K562 (cell line): ENCODE measurements at regions not wholly inside any gene's neighbourhood (a gene's known extent, or its start where the extent isn't known, plus 50 kb on each side); places are given as distances from the start of the nearest gene placed in this dataset.

Experiments used
- ATAC-seq: fragments of 200-7000 bp; cut with Tn5 transposase; 3 replicates; pipeline ENCODE4 v1.9.1; 2020; ENCODE audit warnings: moderate library complexity
- BruUV-seq: library from RNA; stranded (reverse); fragments of 400-500 nt; replicated peaks from 2 replicates; lab custom pipeline; 2021; lab: Mats Ljungman, UMichigan
- CTCF ChIA-PET: fragments of 300-600 bp; formaldehyde crosslinking; extraction: SDS; loops from one replicate; lab custom pipeline; 2021; ENCODE audit warnings: low intra/inter-chr PET ratio; lab: Yijun Ruan, JAX
- POLR2A ChIA-PET: fragments of 300-600, 350-650 bp; sonication (Branson Sonifier 250); formaldehyde crosslinking; extraction: SDS; loops from one replicate; lab custom pipeline; 2021; ENCODE audit warnings: antibody characterized with exemption, inconsistent platforms; lab: Yijun Ruan, JAX
- DNase-seq, 4 experiments: peaks; one replicate each; pipeline versions ENCODE4 v3.0.0 to v3.0.0-alpha.2; 2011 to 2018; ENCODE audit warnings: low spot score in 3 of 4, mixed read lengths in 3 of 4; ENCODE audit errors: extremely low read depth in 1 of 4
- FAIRE-seq: peaks from 2 replicates; lab custom pipeline; 2011; peaks lifted over from hg19 to GRCh38; lab: Jason Lieb, UNC
- H2AFZ ChIP-seq: 2 replicates; pipeline ENCODE4 v1.6.0; 2011; ENCODE audit warnings: low read depth, low read length, control low read depth, inconsistent platforms
- H3K27ac ChIP-seq: fragments of 200-600 bp; 3 replicates; pipeline ENCODE4 v1.8.0; 2011; ENCODE audit warnings: low read depth, mild to moderate bottlenecking, control low read depth, inconsistent platforms, low read length, moderate library complexity, mixed read lengths; ENCODE audit errors: extremely low read depth
- H3K27me3 ChIP-seq, 2 experiments: fragments of 300-600 bp in 1 of 2; 2 replicates in 1 of 2; 3 replicates in 1 of 2; pipeline versions ENCODE4 v1.6.0 to v1.8.0; 2011; ENCODE audit warnings: inconsistent platforms in 2 of 2, low read length in 2 of 2, mild to moderate bottlenecking in 1 of 2, mixed read lengths in 1 of 2, moderate library complexity in 1 of 2; ENCODE audit not compliant: control insufficient read depth in 2 of 2, insufficient read depth in 2 of 2
- H3K36me3 ChIP-seq: fragments of 300-600 bp; 3 replicates; pipeline ENCODE4 v1.8.0; 2011; ENCODE audit warnings: mild to moderate bottlenecking, low read length, inconsistent platforms; ENCODE audit not compliant: control insufficient read depth, insufficient read depth
- H3K4me1 ChIP-seq, 2 experiments: fragments of 200-600 bp in 1 of 2; replicated peaks in 1 of 2; 2 replicates in 1 of 2; 3 replicates in 1 of 2; pipeline versions ENCODE4 v1.5.1 to v1.8.0; 2011; ENCODE audit warnings: inconsistent platforms in 2 of 2, low read length in 2 of 2, mild to moderate bottlenecking in 1 of 2, mixed read lengths in 1 of 2, moderate library complexity in 1 of 2; ENCODE audit not compliant: control insufficient read depth in 2 of 2, insufficient read depth in 2 of 2
- H3K4me2 ChIP-seq: 2 replicates; pipeline ENCODE4 v1.6.1; 2011; ENCODE audit warnings: low read length, control low read depth, inconsistent platforms, mixed read lengths; ENCODE audit not compliant: insufficient read depth
- H3K4me3 ChIP-seq: fragments of 200-600 bp; sonication (generic), shearing (Covaris generic); 2 replicates; pipeline ENCODE4 v1.5.1; 2016; ENCODE audit warnings: control low read depth, inconsistent platforms
- H3K79me2 ChIP-seq: fragments of 200-600 bp; 3 replicates; pipeline ENCODE4 v1.8.0; 2011; ENCODE audit warnings: low read length, inconsistent platforms; ENCODE audit not compliant: control insufficient read depth, insufficient read depth
- H3K9ac ChIP-seq, 2 experiments: 2 replicates each; pipeline versions ENCODE4 v1.6.0 to v1.6.1; 2011; ENCODE audit warnings: low read depth in 2 of 2, low read length in 2 of 2, control low read depth in 1 of 2, inconsistent platforms in 1 of 2, mild to moderate bottlenecking in 1 of 2, mixed read lengths in 1 of 2; ENCODE audit not compliant: insufficient read depth in 1 of 2
- H3K9me1 ChIP-seq: one replicate; pipeline ENCODE4 v1.6.0; 2011; ENCODE audit warnings: inconsistent platforms, mild to moderate bottlenecking, low read length, moderate library complexity; ENCODE audit not compliant: control insufficient read depth, insufficient read depth
- H3K9me3 ChIP-seq: replicated peaks from 2 replicates; pipeline ENCODE4 v1.5.1; 2011; ENCODE audit warnings: low read depth, low read length, inconsistent platforms; ENCODE audit not compliant: control insufficient read depth, insufficient read depth
- H4K20me1 ChIP-seq: replicated peaks from 2 replicates; pipeline ENCODE4 v1.6.1; 2011; ENCODE audit warnings: low read length, inconsistent platforms, mixed read lengths; ENCODE audit not compliant: control insufficient read depth, insufficient read depth
- CBFA2T3 ChIP-seq: fragments of 450-650 bp; IDR thresholded peaks from 2 replicates; pipeline ENCODE4 v1.6.1; 2017
- NR0B1 ChIP-seq: fragments of 450-650 bp; IDR thresholded peaks from one replicate; pipeline ENCODE4 v1.6.1; 2018; ENCODE audit warnings: mild to moderate bottlenecking, moderate library complexity; ENCODE audit not compliant: partially characterized antibody
- TCF3 ChIP-seq: sonication (generic); formaldehyde crosslinking; IDR thresholded peaks from 2 replicates; pipeline ENCODE4 v1.4.0; 2020; ENCODE audit warnings: mild to moderate bottlenecking, missing genetic modification reagents
- ZNF324 ChIP-seq: fragments of 250-450 bp; sonication (Bioruptor Pico); IDR thresholded peaks from 2 replicates; pipeline ENCODE4 v1.4.0; 2020; ENCODE audit warnings: mild to moderate bottlenecking
- ZNF431 ChIP-seq: sonication (generic); formaldehyde crosslinking; IDR thresholded peaks from 2 replicates; pipeline ENCODE4 v1.8.0; 2022; ENCODE audit warnings: mild to moderate bottlenecking, missing genetic modification reagents
- ZNF551 ChIP-seq: fragments of 250-450 bp; sonication (Bioruptor Pico); IDR thresholded peaks from 2 replicates; pipeline ENCODE4 v1.5.0; 2021; ENCODE audit warnings: mild to moderate bottlenecking, moderate library complexity
- ZNF717 ChIP-seq: fragments of 250-450 bp; sonication (Bioruptor Pico); IDR thresholded peaks from 2 replicates; pipeline ENCODE4 v1.5.0; 2021
- WGBS: fragments of 100-300 bp; shearing (Covaris generic); methylation state at CpG from one replicate; pipeline ENCODE4 v1.1.6; 2016; ENCODE audit warnings: low coverage, mixed read lengths; ENCODE audit not compliant: insufficient coverage; ENCODE audit errors: missing lambda C conversion rate; 5-methylcytosine and 5-hydroxymethylcytosine counted together
- in situ Hi-C: fragments of 300-500 bp; cut with MboI; formaldehyde crosslinking; loops from 4 replicates; pipeline ENCODE4 v1.15.0; 2018; ENCODE audit warnings: inconsistent platforms, mixed read lengths
- intact Hi-C: fragments of 100-400 bp; cut with micrococcal nuclease; formaldehyde crosslinking; loops from 2 replicates; pipeline ENCODE4 v1.14.2; 2022

DNA sequence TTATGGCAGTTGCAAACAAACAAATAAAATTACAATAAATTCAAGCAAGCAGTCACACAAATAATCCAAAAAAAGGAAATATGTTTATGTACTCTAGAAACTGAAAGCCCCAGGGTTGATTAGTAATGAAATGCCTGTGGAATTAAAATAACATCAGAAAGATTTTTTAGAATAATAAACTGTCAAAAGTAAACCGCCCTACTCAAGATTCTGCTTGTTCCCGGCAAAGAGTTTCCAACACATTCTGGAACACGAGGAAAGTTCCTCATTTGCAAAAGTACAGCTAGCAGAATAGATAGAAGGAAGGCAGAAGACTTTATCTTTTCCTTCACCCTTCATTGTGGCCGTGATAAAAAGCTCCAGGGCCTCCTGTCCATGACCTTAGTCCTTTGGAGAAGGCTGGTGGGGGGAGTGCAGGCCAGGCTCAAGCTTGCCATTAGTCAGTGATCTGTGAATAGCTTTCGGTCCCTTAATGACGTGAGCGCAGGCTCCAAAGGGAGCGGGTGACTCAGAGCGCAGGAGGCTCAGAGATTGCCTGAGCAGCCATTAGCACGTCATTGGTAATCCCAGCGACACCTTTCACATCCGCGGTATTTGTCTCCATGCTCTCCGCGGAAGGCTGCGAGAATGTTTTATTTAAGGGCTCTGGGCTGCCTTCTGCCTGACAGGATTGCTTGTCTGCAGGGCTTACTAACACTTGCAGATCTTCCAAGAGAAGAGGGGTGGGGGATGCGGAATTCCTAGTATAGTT is 458.3 kb downstream of the METTL15 start:
- no peak overlapping the region for H3K9ac ChIP-seq
- DNase-seq, result peak; percentile 4 to 23 (median 7)
- CTCF ChIA-PET, result no interaction called here

GRCh38 chr11:28559492-28559891 is 451.3 kb downstream of the METTL15 start:
- no peak for FAIRE-seq
- BruUV-seq, result no TSS peak
- in situ Hi-C loops, result no loop called here
- Histone ChIP-seq H3K79me2 (no peaks in the 10 kb centered on the region), H3K27me3 (no peaks in the 10 kb centered on the region), H3K9ac (no peak overlapping the region), H4K20me1 (no peaks in the 10 kb centered on the region), H3K9me3 (no peaks in the 10 kb centered on the region), H3K4me2 (no peak overlapping the region)
- CTCF ChIA-PET, result no interaction called here
- no peak for TF ChIP-seq ZNF324 (CRISPR knock-in tag)
- no peak for TF ChIP-seq ZNF431
- TF ChIP-seq NR0B1, result no peak
- TF ChIP-seq, all 486 proteins: peak for 0
- POLR2A ChIA-PET, result no interaction called here
- Histone ChIP-seq H3K4me3 (no peak overlapping the region), H3K36me3 (no peaks in the 10 kb centered on the region), H3K4me1 (no peaks in the 10 kb centered on the region), H3K9me1 (no peaks in the 10 kb centered on the region), H3K27ac (no peak overlapping the region), H2AFZ (no peak overlapping the region)
- no peak for DNase-seq
- intact Hi-C loops, result no loop called here
- ATAC-seq, result no peak
- 0% methylated on average over 5 of the region's 5 CpGs for WGBS

More for the DNA sequence above, 458.3 kb downstream of the METTL15 start:
- WGBS, result 2% methylated on average over 17 of the region's 17 CpGs
- H3K4me2 ChIP-seq, result no peak overlapping the region
- no peaks in the 10 kb centered on the region for H3K9me1 ChIP-seq
- TF ChIP-seq ZNF551 (CRISPR knock-in tag), result no peak
- peak; percentile 47 for TF ChIP-seq TCF3 (CRISPR knock-in tag)
- TF ChIP-seq CBFA2T3, result peak; percentile 34; the same call in 1 of the 2 replicates
- TF ChIP-seq ZNF717 (CRISPR knock-in tag), result no peak
- in situ Hi-C loops, result no loop called here
- H4K20me1 ChIP-seq, result no peaks in the 10 kb centered on the region
- H3K4me3 ChIP-seq, result no peak overlapping the region
- no TSS peak for BruUV-seq
- H3K36me3 ChIP-seq, result no peaks in the 10 kb centered on the region
- intact Hi-C loops, result no loop called here
- no peak overlapping the region; the same call in 1 of the 2 replicates for H2AFZ ChIP-seq
- no peaks in the 10 kb centered on the region for H3K4me1 ChIP-seq
- no peaks in the 10 kb centered on the region for H3K79me2 ChIP-seq
- no peaks in the 10 kb centered on the region for H3K9me3 ChIP-seq
- H3K27me3 ChIP-seq, result no peaks in the 10 kb centered on the region
- FAIRE-seq, result no peak
- no peak for ATAC-seq
- H3K27ac ChIP-seq, result no peak overlapping the region
- POLR2A ChIA-PET, result no interaction called here
